ENCODE measurements at regions not wholly inside any gene's neighbourhood (a gene's known extent, or its start where the extent isn't known, plus 50 kb on each side); places are given as distances from the start of the nearest gene placed in this dataset.

DNA sequence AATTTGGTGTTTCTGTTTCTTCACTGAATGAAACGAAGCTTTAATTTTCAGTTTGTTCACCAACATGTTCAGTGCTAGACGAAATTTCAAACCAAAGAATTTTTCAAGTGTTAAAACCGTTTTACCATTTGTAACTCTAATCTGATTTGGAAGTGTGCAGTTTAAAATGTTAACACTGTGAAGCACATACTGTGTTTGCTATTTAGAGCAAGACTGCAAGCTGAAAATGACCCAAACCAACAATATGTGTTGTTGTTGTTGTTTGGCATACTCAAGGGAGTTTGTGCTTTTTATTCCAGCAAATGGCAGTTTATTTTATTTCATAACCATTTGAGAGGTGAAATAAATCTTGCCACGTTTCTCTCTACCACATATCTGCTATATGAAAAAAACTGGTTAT is 128.4 kb upstream of the CDH7 start:
- no peaks in the 10 kb centered on the region for H4K20me1 ChIP-seq (ENCODE audit: insufficient read depth)
- no peaks in the 10 kb centered on the region for H3K27me3 ChIP-seq (ENCODE audit: insufficient read depth, low read depth)
- POLR2A ChIA-PET (ENCODE audit: unreplicated experiment) = no interaction called here
- no TSS peak for BruUV-seq (replicated peaks)
- DNase-seq = no peak
- intact Hi-C loops (cut with micrococcal nuclease; ENCODE audit: unreplicated experiment) = no loop called here
- no peaks in the 10 kb centered on the region for H3K36me3 ChIP-seq (ENCODE audit: low read depth)
- no peaks in the 10 kb centered on the region for H3F3A ChIP-seq (ENCODE audit: insufficient read depth, low read depth)
- H3K4me1 ChIP-seq (replicated peaks; ENCODE audit: insufficient read depth) = no peaks in the 10 kb centered on the region
- H3K79me2 ChIP-seq (ENCODE audit: low read depth) = no peaks in the 10 kb centered on the region
- CTCF ChIA-PET = no interaction called here
- TF ChIP-seq, protein P1, sequence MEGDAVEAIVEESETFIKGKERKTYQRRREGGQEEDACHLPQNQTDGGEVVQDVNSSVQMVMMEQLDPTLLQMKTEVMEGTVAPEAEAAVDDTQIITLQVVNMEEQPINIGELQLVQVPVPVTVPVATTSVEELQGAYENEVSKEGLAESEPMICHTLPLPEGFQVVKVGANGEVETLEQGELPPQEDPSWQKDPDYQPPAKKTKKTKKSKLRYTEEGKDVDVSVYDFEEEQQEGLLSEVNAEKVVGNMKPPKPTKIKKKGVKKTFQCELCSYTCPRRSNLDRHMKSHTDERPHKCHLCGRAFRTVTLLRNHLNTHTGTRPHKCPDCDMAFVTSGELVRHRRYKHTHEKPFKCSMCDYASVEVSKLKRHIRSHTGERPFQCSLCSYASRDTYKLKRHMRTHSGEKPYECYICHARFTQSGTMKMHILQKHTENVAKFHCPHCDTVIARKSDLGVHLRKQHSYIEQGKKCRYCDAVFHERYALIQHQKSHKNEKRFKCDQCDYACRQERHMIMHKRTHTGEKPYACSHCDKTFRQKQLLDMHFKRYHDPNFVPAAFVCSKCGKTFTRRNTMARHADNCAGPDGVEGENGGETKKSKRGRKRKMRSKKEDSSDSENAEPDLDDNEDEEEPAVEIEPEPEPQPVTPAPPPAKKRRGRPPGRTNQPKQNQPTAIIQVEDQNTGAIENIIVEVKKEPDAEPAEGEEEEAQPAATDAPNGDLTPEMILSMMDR (conservative IDR thresholded peaks at IDR 0.05) = no peak
- no peak for TF ChIP-seq EZH2 (IDR thresholded peaks at IDR 0.05; ENCODE audit: low read depth)
- H3K4me2 ChIP-seq = no peak overlapping the region
- no peak overlapping the region for H3K4me3 ChIP-seq
- H2AFZ ChIP-seq = peak overlapping the region; percentile 48
- H3K9me2 ChIP-seq (ENCODE audit: insufficient read depth) = no peaks in the 10 kb centered on the region
- H3K27ac ChIP-seq = no peak overlapping the region
- H3K9me3 ChIP-seq (ENCODE audit: insufficient read depth, low read depth) = no peaks in the 10 kb centered on the region; the same call in 1 of the 2 replicates

GRCh38 chr18:65620076-65620696 is 130.6 kb upstream of the CDH7 start:
- Histone ChIP-seq H3K9me2 (ENCODE audit: insufficient read depth) (no peaks in the 10 kb centered on the region), H3K36me3 (ENCODE audit: low read depth) (no peaks in the 10 kb centered on the region), H3K27ac (no peak overlapping the region), H4K20me1 (ENCODE audit: insufficient read depth) (no peaks in the 10 kb centered on the region), H3K4me2 (no peak overlapping the region), H3K4me3 (no peak overlapping the region), H3K79me2 (ENCODE audit: low read depth) (no peaks in the 10 kb centered on the region), H3K27me3 (ENCODE audit: insufficient read depth, low read depth) (no peaks in the 10 kb centered on the region), H3F3A (ENCODE audit: insufficient read depth, low read depth) (no peaks in the 10 kb centered on the region), H3K4me1 (replicated peaks; ENCODE audit: insufficient read depth) (no peaks in the 10 kb centered on the region), H2AFZ (no peak overlapping the region), H3K9me3 (ENCODE audit: insufficient read depth, low read depth) (no peaks in the 10 kb centered on the region; the same call in 1 of the 2 replicates)
- no TSS peak for BruUV-seq (replicated peaks)
- TF ChIP-seq, protein P1 (conservative IDR thresholded peaks at IDR 0.05) = no peak
- TF ChIP-seq EZH2 (IDR thresholded peaks at IDR 0.05; ENCODE audit: low read depth) = no peak
- intact Hi-C loops (cut with micrococcal nuclease; ENCODE audit: unreplicated experiment) = no loop called here
- DNase-seq = no peak
- ChIA-PET CTCF (no interaction called here), POLR2A (ENCODE audit: unreplicated experiment) (no interaction called here)

GRCh38 chr18:65610939-65611338 is 139.9 kb upstream of the CDH7 start:
- Histone ChIP-seq H3K4me2 (no peak overlapping the region), H3K27me3 (ENCODE audit: insufficient read depth, low read depth) (no peaks in the 10 kb centered on the region), H4K20me1 (ENCODE audit: insufficient read depth) (no peaks in the 10 kb centered on the region), H3K36me3 (ENCODE audit: low read depth) (no peaks in the 10 kb centered on the region), H3K79me2 (ENCODE audit: low read depth) (no peaks in the 10 kb centered on the region), H2AFZ (peak overlapping the region; percentile 8; the same call in 1 of the 2 replicates), H3K9me2 (ENCODE audit: insufficient read depth) (no peaks in the 10 kb centered on the region), H3K9me3 (ENCODE audit: insufficient read depth, low read depth) (no peaks in the 10 kb centered on the region), H3K27ac (no peak overlapping the region), H3F3A (ENCODE audit: insufficient read depth, low read depth) (no peaks in the 10 kb centered on the region), H3K4me1 (replicated peaks; ENCODE audit: insufficient read depth) (no peaks in the 10 kb centered on the region), H3K4me3 (no peak overlapping the region)
- DNase-seq = no peak
- intact Hi-C loops (cut with micrococcal nuclease; ENCODE audit: unreplicated experiment) = no loop called here
- ChIA-PET CTCF (no interaction called here), POLR2A (ENCODE audit: unreplicated experiment) (no interaction called here)
- TF ChIP-seq EZH2 (IDR thresholded peaks at IDR 0.05; ENCODE audit: low read depth) = no peak
- TF ChIP-seq, protein P1 (conservative IDR thresholded peaks at IDR 0.05) = no peak
- no TSS peak for BruUV-seq (replicated peaks)

Data from PC-9 (cell line).